GM23338 (cell line): ENCODE measurements at regions not wholly inside any gene's neighbourhood (a gene's known extent, or its start where the extent isn't known, plus 50 kb on each side); places are given as distances from the start of the nearest gene placed in this dataset.

Experiments
- ATAC-seq: fragments of 200-7000 bp; cut with Tn5 transposase; 3 replicates; pipeline ENCODE4 v1.9.1; 2020
- DNase-seq: peaks from one replicate; pipeline ENCODE4 v3.0.0-alpha.2; 2015; ENCODE audit warnings: low spot score
- H2AFZ ChIP-seq: fragments of 200-600 bp; sonication (generic); 2 replicates; pipeline ENCODE4 v1.8.0; 2016; ENCODE audit warnings: antibody characterized with exemption, mild to moderate bottlenecking, moderate library complexity
- H3F3A ChIP-seq: fragments of 200-600 bp; sonication (generic); replicated peaks from 2 replicates; pipeline ENCODE4 v1.8.0; 2017; ENCODE audit warnings: antibody characterized with exemption, mixed run types, low read depth
- H3K27ac ChIP-seq: fragments of 200-600 bp; sonication (generic); 2 replicates; pipeline ENCODE4 v1.6.1; 2016; ENCODE audit warnings: low read depth
- H3K27me3 ChIP-seq: fragments of 200-600 bp; sonication (generic); 2 replicates; pipeline ENCODE4 v1.8.0; 2016; ENCODE audit warnings: mild to moderate bottlenecking, mixed run types, moderate library complexity; ENCODE audit not compliant: insufficient read depth
- H3K36me3 ChIP-seq: fragments of 200-600 bp; sonication (generic); 2 replicates; pipeline ENCODE4 v1.8.0; 2016; ENCODE audit warnings: mild to moderate bottlenecking; ENCODE audit not compliant: insufficient read depth
- H3K4me1 ChIP-seq: fragments of 200-600 bp; sonication (generic); 2 replicates; pipeline ENCODE4 v1.8.0; 2016; ENCODE audit warnings: mild to moderate bottlenecking, moderate library complexity; ENCODE audit not compliant: insufficient read depth
- H3K4me2 ChIP-seq: fragments of 200-600 bp; sonication (generic); 2 replicates; pipeline ENCODE4 v1.7.1; 2017; ENCODE audit warnings: mixed run types
- H3K4me3 ChIP-seq: fragments of 200-600 bp; sonication (generic); 2 replicates; pipeline ENCODE4 v1.6.1; 2016; ENCODE audit warnings: mixed run types
- H3K79me2 ChIP-seq: fragments of 200-600 bp; sonication (generic); replicated peaks from 2 replicates; pipeline ENCODE4 v1.8.0; 2017; ENCODE audit warnings: mild to moderate bottlenecking; ENCODE audit not compliant: insufficient read depth
- H3K9me2 ChIP-seq: fragments of 200-600 bp; sonication (generic); 2 replicates; pipeline ENCODE4 v1.8.0; 2017; ENCODE audit not compliant: insufficient read depth
- H4K20me1 ChIP-seq: fragments of 200-600 bp; sonication (generic); replicated peaks from 2 replicates; pipeline ENCODE4 v1.8.0; 2017; ENCODE audit warnings: mild to moderate bottlenecking; ENCODE audit not compliant: insufficient read depth
- H3K27ac Mint-ChIP-seq: 2 replicates; pipeline ENCODE4 v1.8.0; 2020; ENCODE audit warnings: inconsistent platforms, mild to moderate bottlenecking, moderate library complexity, mixed read lengths
- H3K27me3 Mint-ChIP-seq: 3 replicates; pipeline ENCODE4 v1.8.0; 2022; ENCODE audit warnings: low read depth, mild to moderate bottlenecking, moderate library complexity, mixed read lengths, inconsistent platforms; ENCODE audit not compliant: insufficient read depth, poor library complexity
- H3K36me3 Mint-ChIP-seq: 3 replicates; pipeline ENCODE4 v1.8.0; 2021; ENCODE audit warnings: low read depth, mild to moderate bottlenecking, inconsistent platforms, moderate library complexity, mixed read lengths
- H3K4me1 Mint-ChIP-seq: 3 replicates; pipeline ENCODE4 v1.8.0; 2020; ENCODE audit warnings: mild to moderate bottlenecking, inconsistent platforms, mixed read lengths
- H3K4me3 Mint-ChIP-seq: 3 replicates; pipeline ENCODE4 v1.8.0; 2021; ENCODE audit warnings: moderate library complexity, mild to moderate bottlenecking, inconsistent platforms, mixed read lengths
- H3K9me3 Mint-ChIP-seq: 3 replicates; pipeline ENCODE4 v1.8.0; 2020; ENCODE audit warnings: moderate library complexity, mild to moderate bottlenecking, inconsistent platforms, mixed read lengths
- EZH2 ChIP-seq: fragments of 200-600 bp; sonication (generic); IDR thresholded peaks from one replicate; pipeline ENCODE4 v1.8.0; 2017; ENCODE audit warnings: antibody characterized with exemption, mild to moderate bottlenecking, low read depth; ENCODE audit not compliant: unreplicated experiment
- EZH2phosphoT487 ChIP-seq: fragments of 200-600 bp; sonication (generic); IDR thresholded peaks from one replicate; pipeline ENCODE4 v1.8.1; 2018; ENCODE audit warnings: antibody characterized with exemption; ENCODE audit not compliant: unreplicated experiment
- JUNB ChIP-seq: IDR thresholded peaks from one replicate; pipeline ENCODE4 v1.6.1; 2016; ENCODE audit warnings: antibody characterized with exemption; ENCODE audit not compliant: unreplicated experiment
- NANOG ChIP-seq: IDR thresholded peaks from 2 replicates; pipeline ENCODE4 v1.6.1; 2016; ENCODE audit warnings: antibody characterized with exemption, borderline replicate concordance
- POLR2AphosphoS5 ChIP-seq: IDR thresholded peaks from 2 replicates; pipeline ENCODE4 v1.6.1; 2016; ENCODE audit warnings: antibody characterized with exemption, low read depth
- REST ChIP-seq: IDR thresholded peaks from one replicate; pipeline ENCODE4 v1.6.1; 2018; ENCODE audit warnings: antibody characterized with exemption; ENCODE audit not compliant: unreplicated experiment
- STAT1 ChIP-seq: IDR thresholded peaks from one replicate; pipeline ENCODE4 v1.6.1; 2016; ENCODE audit warnings: antibody characterized with exemption; ENCODE audit not compliant: unreplicated experiment
- ZNF114 ChIP-seq: fragments of 250-450 bp; sonication (Bioruptor Pico); IDR thresholded peaks from 2 replicates; pipeline ENCODE4 v1.5.0; 2020; ENCODE audit warnings: mild to moderate bottlenecking, moderate library complexity
- ZNF331 ChIP-seq: fragments of 250-450 bp; sonication (Bioruptor Pico); IDR thresholded peaks from 2 replicates; pipeline ENCODE4 v1.5.0; 2020; ENCODE audit warnings: low read depth, mild to moderate bottlenecking, moderate library complexity
- TF ChIP-seq, protein P1 (sequence below): fragments of 250-450 bp; sonication (Bioruptor Pico); IDR thresholded peaks from 2 replicates; pipeline ENCODE4 v1.5.0; 2020; ENCODE audit warnings: mild to moderate bottlenecking, moderate library complexity
- TF ChIP-seq, protein P2 (sequence below), 2 experiments: fragments of 200-600 bp in 1 of 2; sonication (generic) in 1 of 2; conservative IDR thresholded peaks; 2 replicates each; pipeline versions ENCODE4 v1.5.1 to v1.6.1; 2016 to 2017; ENCODE audit warnings: antibody characterized with exemption in 2 of 2, low read depth in 2 of 2, mild to moderate bottlenecking in 2 of 2, moderate library complexity in 1 of 2
- TF ChIP-seq, protein P3 (sequence below): IDR thresholded peaks from 2 replicates; pipeline ENCODE4 v1.6.1; 2016; ENCODE audit warnings: antibody characterized with exemption

DNA sequence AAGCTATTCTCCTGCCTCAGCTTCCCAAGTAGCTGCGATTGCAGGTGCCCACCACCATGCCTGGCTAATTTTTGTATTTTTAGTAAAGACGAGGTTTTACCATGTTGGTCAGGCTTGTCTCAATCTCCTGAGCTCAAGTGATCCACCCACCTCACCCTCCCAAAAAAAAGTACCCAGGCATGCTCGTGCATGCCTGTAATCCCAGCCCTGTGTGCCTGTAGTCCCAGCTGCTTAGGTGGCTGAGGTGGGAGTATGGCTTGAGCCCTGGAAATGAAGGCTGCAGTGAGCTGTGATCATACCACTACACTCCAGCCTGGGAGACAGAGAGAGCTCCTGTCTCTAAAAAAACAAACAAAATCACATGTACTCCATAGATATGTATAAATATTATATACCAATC lies 176.5 kb downstream of the SOX2 start:
- Histone ChIP-seq H4K20me1 (no peaks in the 10 kb centered on the region), H3K79me2 (no peaks in the 10 kb centered on the region), H3K27ac (no peak overlapping the region), H3K9me2 (no peaks in the 10 kb centered on the region), H3K4me1 (peaks cover 23% of the 10 kb centered on the region), H3K27me3 (no peaks in the 10 kb centered on the region), H3F3A (no peaks in the 10 kb centered on the region), H3K4me2 (no peak overlapping the region), H3K4me3 (no peak overlapping the region), H2AFZ (no peak overlapping the region), H3K36me3 (no peaks in the 10 kb centered on the region)
- TF ChIP-seq REST = no peak
- TF ChIP-seq ZNF331 (CRISPR knock-in tag) = no peak
- no peak for TF ChIP-seq POLR2AphosphoS5
- TF ChIP-seq NANOG = no peak
- TF ChIP-seq STAT1 = no peak
- no peak for TF ChIP-seq ZNF114 (CRISPR knock-in tag)
- TF ChIP-seq EZH2 = no peak
- TF ChIP-seq, protein P1, sequence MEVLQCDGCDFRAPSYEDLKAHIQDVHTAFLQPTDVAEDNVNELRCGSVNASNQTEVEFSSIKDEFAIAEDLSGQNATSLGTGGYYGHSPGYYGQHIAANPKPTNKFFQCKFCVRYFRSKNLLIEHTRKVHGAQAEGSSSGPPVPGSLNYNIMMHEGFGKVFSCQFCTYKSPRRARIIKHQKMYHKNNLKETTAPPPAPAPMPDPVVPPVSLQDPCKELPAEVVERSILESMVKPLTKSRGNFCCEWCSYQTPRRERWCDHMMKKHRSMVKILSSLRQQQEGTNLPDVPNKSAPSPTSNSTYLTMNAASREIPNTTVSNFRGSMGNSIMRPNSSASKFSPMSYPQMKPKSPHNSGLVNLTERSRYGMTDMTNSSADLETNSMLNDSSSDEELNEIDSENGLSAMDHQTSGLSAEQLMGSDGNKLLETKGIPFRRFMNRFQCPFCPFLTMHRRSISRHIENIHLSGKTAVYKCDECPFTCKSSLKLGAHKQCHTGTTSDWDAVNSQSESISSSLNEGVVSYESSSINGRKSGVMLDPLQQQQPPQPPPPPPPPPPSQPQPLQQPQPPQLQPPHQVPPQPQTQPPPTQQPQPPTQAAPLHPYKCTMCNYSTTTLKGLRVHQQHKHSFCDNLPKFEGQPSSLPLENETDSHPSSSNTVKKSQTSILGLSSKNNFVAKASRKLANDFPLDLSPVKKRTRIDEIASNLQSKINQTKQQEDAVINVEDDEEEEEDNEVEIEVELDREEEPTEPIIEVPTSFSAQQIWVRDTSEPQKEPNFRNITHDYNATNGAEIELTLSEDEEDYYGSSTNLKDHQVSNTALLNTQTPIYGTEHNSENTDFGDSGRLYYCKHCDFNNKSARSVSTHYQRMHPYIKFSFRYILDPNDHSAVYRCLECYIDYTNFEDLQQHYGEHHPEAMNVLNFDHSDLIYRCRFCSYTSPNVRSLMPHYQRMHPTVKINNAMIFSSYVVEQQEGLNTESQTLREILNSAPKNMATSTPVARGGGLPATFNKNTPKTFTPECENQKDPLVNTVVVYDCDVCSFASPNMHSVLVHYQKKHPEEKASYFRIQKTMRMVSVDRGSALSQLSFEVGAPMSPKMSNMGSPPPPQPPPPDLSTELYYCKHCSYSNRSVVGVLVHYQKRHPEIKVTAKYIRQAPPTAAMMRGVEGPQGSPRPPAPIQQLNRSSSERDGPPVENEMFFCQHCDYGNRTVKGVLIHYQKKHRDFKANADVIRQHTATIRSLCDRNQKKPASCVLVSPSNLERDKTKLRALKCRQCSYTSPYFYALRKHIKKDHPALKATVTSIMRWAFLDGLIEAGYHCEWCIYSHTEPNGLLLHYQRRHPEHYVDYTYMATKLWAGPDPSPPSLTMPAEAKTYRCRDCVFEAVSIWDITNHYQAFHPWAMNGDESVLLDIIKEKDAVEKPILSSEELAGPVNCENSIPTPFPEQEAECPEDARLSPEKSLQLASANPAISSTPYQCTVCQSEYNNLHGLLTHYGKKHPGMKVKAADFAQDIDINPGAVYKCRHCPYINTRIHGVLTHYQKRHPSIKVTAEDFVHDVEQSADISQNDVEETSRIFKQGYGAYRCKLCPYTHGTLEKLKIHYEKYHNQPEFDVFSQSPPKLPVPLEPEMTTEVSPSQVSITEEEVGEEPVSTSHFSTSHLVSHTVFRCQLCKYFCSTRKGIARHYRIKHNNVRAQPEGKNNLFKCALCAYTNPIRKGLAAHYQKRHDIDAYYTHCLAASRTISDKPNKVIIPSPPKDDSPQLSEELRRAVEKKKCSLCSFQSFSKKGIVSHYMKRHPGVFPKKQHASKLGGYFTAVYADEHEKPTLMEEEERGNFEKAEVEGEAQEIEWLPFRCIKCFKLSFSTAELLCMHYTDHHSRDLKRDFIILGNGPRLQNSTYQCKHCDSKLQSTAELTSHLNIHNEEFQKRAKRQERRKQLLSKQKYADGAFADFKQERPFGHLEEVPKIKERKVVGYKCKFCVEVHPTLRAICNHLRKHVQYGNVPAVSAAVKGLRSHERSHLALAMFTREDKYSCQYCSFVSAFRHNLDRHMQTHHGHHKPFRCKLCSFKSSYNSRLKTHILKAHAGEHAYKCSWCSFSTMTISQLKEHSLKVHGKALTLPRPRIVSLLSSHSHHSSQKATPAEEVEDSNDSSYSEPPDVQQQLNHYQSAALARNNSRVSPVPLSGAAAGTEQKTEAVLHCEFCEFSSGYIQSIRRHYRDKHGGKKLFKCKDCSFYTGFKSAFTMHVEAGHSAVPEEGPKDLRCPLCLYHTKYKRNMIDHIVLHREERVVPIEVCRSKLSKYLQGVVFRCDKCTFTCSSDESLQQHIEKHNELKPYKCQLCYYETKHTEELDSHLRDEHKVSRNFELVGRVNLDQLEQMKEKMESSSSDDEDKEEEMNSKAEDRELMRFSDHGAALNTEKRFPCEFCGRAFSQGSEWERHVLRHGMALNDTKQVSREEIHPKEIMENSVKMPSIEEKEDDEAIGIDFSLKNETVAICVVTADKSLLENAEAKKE (CRISPR knock-in tag) = no peak
- TF ChIP-seq, protein P2, sequence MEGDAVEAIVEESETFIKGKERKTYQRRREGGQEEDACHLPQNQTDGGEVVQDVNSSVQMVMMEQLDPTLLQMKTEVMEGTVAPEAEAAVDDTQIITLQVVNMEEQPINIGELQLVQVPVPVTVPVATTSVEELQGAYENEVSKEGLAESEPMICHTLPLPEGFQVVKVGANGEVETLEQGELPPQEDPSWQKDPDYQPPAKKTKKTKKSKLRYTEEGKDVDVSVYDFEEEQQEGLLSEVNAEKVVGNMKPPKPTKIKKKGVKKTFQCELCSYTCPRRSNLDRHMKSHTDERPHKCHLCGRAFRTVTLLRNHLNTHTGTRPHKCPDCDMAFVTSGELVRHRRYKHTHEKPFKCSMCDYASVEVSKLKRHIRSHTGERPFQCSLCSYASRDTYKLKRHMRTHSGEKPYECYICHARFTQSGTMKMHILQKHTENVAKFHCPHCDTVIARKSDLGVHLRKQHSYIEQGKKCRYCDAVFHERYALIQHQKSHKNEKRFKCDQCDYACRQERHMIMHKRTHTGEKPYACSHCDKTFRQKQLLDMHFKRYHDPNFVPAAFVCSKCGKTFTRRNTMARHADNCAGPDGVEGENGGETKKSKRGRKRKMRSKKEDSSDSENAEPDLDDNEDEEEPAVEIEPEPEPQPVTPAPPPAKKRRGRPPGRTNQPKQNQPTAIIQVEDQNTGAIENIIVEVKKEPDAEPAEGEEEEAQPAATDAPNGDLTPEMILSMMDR (conservative IDR thresholded peaks at IDR 0.05; ENCODE audit: low read depth in 2 of 2) = no peak
- no peak for TF ChIP-seq EZH2phosphoT487
- TF ChIP-seq, protein P3, sequence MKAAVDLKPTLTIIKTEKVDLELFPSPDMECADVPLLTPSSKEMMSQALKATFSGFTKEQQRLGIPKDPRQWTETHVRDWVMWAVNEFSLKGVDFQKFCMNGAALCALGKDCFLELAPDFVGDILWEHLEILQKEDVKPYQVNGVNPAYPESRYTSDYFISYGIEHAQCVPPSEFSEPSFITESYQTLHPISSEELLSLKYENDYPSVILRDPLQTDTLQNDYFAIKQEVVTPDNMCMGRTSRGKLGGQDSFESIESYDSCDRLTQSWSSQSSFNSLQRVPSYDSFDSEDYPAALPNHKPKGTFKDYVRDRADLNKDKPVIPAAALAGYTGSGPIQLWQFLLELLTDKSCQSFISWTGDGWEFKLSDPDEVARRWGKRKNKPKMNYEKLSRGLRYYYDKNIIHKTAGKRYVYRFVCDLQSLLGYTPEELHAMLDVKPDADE = no peak
- TF ChIP-seq JUNB = no peak
- DNase-seq (no peak), ATAC-seq (no peak)
- Mint-ChIP-seq H3K36me3 (no peaks in the 10 kb centered on the region), H3K9me3 (no peaks in the 10 kb centered on the region; the same call in 2 of the 3 replicates), H3K4me3 (no peak overlapping the region), H3K27me3 (peaks cover 6% of the 10 kb centered on the region), H3K27ac (no peak overlapping the region), H3K4me1 (peaks cover 28% of the 10 kb centered on the region)
